ENCODE measurements at regions not wholly inside any gene's neighbourhood (a gene's known extent, or its start where the extent isn't known, plus 50 kb on each side); places are given as distances from the start of the nearest gene placed in this dataset.

DNA sequence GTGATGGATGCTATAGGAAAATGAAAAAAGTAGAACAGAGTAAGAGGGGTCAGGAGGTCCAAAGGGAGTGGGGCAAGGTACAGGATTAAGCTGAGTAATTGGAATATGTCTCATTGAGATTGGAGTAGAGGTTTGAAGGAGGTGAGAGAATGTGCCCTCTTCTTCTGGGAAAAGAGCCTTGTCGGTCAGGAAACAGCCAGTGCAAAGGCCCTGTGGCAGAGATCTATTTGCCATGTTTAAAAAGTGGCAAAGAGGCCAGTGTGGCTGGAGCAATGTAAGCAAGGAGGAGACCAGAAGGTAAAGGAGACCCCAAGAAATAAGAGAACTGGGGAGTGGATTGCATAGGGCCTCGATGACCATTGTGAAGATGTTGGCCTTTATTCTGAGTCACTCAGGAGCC, 706.5 kb downstream of the MED13L start:
- TF ChIP-seq, protein P1, sequence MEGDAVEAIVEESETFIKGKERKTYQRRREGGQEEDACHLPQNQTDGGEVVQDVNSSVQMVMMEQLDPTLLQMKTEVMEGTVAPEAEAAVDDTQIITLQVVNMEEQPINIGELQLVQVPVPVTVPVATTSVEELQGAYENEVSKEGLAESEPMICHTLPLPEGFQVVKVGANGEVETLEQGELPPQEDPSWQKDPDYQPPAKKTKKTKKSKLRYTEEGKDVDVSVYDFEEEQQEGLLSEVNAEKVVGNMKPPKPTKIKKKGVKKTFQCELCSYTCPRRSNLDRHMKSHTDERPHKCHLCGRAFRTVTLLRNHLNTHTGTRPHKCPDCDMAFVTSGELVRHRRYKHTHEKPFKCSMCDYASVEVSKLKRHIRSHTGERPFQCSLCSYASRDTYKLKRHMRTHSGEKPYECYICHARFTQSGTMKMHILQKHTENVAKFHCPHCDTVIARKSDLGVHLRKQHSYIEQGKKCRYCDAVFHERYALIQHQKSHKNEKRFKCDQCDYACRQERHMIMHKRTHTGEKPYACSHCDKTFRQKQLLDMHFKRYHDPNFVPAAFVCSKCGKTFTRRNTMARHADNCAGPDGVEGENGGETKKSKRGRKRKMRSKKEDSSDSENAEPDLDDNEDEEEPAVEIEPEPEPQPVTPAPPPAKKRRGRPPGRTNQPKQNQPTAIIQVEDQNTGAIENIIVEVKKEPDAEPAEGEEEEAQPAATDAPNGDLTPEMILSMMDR (IDR thresholded peaks at IDR 0.05) = no peak
- TF ChIP-seq POLR2A (IDR thresholded peaks at IDR 0.05) = no peak

Data from Peyer's patch (tissue), 4 donors.